ENCODE measurements at regions not wholly inside any gene's neighbourhood (a gene's known extent, or its start where the extent isn't known, plus 50 kb on each side); places are given as distances from the start of the nearest gene placed in this dataset.
"Not testable (repeated sequence)": the region's sequence is repeated elsewhere in the genome, so short reads cannot be mapped to it uniquely, and the experiment has no call there.

DNA sequence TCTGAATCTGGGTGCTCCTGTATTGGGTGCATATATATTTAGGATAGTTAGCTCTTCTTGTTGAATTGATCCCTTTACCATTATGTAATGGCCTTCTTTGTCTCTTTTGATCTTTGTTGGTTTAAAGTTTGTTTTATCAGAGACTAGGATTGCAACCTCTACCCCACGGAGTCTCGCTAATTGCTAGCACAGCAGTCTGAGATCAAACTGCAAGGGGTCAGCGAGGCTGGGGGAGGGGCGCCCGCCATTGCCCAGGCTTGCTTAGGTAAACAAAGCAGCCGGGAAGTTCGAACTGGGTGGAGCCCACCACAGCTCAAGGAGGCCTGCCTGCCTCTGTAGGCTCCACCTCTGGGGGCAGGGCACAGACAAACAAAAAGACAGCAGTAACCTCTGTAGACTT, 421.8 kb downstream of the CSNK1G3 start:
- TF ChIP-seq, protein P1, sequence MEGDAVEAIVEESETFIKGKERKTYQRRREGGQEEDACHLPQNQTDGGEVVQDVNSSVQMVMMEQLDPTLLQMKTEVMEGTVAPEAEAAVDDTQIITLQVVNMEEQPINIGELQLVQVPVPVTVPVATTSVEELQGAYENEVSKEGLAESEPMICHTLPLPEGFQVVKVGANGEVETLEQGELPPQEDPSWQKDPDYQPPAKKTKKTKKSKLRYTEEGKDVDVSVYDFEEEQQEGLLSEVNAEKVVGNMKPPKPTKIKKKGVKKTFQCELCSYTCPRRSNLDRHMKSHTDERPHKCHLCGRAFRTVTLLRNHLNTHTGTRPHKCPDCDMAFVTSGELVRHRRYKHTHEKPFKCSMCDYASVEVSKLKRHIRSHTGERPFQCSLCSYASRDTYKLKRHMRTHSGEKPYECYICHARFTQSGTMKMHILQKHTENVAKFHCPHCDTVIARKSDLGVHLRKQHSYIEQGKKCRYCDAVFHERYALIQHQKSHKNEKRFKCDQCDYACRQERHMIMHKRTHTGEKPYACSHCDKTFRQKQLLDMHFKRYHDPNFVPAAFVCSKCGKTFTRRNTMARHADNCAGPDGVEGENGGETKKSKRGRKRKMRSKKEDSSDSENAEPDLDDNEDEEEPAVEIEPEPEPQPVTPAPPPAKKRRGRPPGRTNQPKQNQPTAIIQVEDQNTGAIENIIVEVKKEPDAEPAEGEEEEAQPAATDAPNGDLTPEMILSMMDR (conservative IDR thresholded peaks at IDR 0.05), result not testable (repeated sequence)
- TF ChIP-seq ZFX (IDR thresholded peaks at IDR 0.05), result not testable (repeated sequence)
